GM12891 (cell line): ENCODE measurements at regions not wholly inside any gene's neighbourhood (a gene's known extent, or its start where the extent isn't known, plus 50 kb on each side); places are given as distances from the start of the nearest gene placed in this dataset.

Source experiments
- POLR2A ChIP-seq: IDR thresholded peaks from 2 replicates; pipeline ENCODE4 v1.6.1; 2011; ENCODE audit warnings: low read depth, low read length, control low read depth
- POLR2AphosphoS5 ChIP-seq: IDR thresholded peaks from 2 replicates; pipeline ENCODE4 v1.6.1; 2011; ENCODE audit warnings: low read depth, low read length, control low read depth

DNA sequence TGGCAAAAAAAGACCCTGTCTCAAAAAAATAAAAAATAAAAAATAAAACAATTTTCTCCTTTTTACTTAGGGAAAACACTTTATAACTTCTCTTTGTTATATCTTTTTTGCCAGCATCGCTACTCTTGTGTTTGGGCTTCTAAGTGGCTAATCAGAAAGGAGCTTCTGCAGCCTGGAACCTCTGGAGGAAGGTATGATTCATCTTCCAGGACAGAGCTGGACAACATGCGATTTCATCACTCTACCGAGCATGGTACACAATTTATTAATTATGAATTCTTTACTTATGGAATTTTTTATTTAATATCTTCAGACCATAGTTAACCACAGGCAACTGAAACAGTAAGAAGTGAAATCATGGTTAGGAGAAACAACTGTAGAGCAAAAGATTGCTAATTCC lies 1254.3 kb upstream of the AGA start:
- TF ChIP-seq POLR2AphosphoS5 (no peak), POLR2A (no peak)
